B cell (primary cell): ENCODE measurements at regions not wholly inside any gene's neighbourhood (a gene's known extent, or its start where the extent isn't known, plus 50 kb on each side); places are given as distances from the start of the nearest gene placed in this dataset.

Experiments
- EZH2 ChIP-seq: IDR thresholded peaks from 2 replicates; pipeline ENCODE4 v1.6.1; 2012; ENCODE audit warnings: borderline replicate concordance, low read depth, mild to moderate bottlenecking, moderate library complexity, low read length; ENCODE audit not compliant: insufficient read depth, poor library complexity, severe bottlenecking
- TF ChIP-seq, protein P1 (sequence below): fragments of 200-600 bp; IDR thresholded peaks from one replicate; pipeline ENCODE4 v1.8.0; 2022; ENCODE audit warnings: antibody characterized with exemption, mild to moderate bottlenecking

DNA sequence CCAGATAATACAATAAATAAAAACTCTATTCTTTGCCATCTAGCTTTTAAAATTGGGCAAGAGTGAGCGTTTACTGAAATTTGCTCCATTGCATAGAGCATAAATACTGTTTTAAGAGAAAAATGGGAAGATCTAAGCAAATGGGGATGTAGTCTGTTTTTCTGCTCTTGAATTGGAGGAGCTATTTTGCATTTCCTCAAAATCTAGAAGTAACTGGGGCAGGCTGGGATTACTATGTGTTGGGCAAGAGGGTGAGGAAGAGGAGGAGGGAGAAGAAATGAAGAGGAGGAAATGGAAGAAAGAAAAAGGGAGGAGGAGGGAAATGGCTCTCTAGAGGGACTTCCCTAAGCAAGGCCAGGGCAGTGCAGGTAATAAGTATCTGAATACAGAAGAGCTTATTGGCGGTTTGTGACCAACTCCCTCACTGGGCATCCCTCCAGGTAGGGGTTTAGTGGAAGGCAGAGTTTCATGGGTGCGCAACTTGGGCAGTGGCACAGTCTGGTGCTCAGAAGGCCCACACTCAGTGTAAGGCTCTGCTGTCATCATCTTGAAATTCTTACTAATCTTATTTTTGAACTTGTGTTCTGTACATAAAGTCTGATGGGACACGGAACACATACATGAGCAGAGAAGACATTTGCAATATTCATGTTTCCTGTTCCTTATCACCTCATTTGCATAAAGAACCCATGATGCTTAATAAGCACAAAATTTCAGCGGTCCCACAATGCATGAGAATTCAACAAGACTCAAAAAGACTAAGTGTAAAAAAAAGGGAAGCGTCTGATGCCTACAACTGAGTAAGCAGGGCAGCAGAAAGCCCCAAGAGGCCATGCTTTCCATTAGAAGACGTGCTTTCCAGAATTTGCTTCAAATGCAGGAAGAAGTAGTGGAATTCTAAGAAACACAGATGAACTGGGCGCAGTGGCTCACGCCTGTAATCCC lies 116.9 kb downstream of the EVX1 start:
- TF ChIP-seq, protein P1, sequence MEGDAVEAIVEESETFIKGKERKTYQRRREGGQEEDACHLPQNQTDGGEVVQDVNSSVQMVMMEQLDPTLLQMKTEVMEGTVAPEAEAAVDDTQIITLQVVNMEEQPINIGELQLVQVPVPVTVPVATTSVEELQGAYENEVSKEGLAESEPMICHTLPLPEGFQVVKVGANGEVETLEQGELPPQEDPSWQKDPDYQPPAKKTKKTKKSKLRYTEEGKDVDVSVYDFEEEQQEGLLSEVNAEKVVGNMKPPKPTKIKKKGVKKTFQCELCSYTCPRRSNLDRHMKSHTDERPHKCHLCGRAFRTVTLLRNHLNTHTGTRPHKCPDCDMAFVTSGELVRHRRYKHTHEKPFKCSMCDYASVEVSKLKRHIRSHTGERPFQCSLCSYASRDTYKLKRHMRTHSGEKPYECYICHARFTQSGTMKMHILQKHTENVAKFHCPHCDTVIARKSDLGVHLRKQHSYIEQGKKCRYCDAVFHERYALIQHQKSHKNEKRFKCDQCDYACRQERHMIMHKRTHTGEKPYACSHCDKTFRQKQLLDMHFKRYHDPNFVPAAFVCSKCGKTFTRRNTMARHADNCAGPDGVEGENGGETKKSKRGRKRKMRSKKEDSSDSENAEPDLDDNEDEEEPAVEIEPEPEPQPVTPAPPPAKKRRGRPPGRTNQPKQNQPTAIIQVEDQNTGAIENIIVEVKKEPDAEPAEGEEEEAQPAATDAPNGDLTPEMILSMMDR, result no peak
- no peak for TF ChIP-seq EZH2
